Smooth muscle cell (in vitro differentiated cells): ENCODE measurements at regions not wholly inside any gene's neighbourhood (a gene's known extent, or its start where the extent isn't known, plus 50 kb on each side); places are given as distances from the start of the nearest gene placed in this dataset.
A peak's percentile ranks its signal among the peaks of the same experiment; 100 is the strongest.

Source experiments
- DNase-seq: peaks from one replicate; lab custom pipeline; 2025; ENCODE audit not compliant: unreplicated experiment; lab: John Stamatoyannopoulos, UW
- H2AFZ ChIP-seq: fragments of 200-600 bp; sonication (generic); 2 replicates; pipeline ENCODE4 v1.6.0; 2016; ENCODE audit warnings: antibody characterized with exemption, low read depth, mild to moderate bottlenecking
- H3F3A ChIP-seq: fragments of 200-600 bp; sonication (generic); 2 replicates; pipeline ENCODE4 v1.6.0; 2017; ENCODE audit warnings: antibody characterized with exemption, low read depth
- H3K27ac ChIP-seq: fragments of 200-600 bp; sonication (generic); 2 replicates; pipeline ENCODE4 v1.5.1; 2016; ENCODE audit warnings: low read depth, mild to moderate bottlenecking
- H3K27me3 ChIP-seq: fragments of 200-600 bp; sonication (generic); 2 replicates; pipeline ENCODE4 v1.6.1; 2016; ENCODE audit warnings: low read depth, mild to moderate bottlenecking
- H3K36me3 ChIP-seq: fragments of 200-600 bp; sonication (generic); 2 replicates; pipeline ENCODE4 v1.5.1; 2016; ENCODE audit warnings: low read depth
- H3K4me1 ChIP-seq: fragments of 200-600 bp; sonication (generic); 2 replicates; pipeline ENCODE4 v1.5.1; 2016; ENCODE audit warnings: low read depth
- H3K4me2 ChIP-seq: fragments of 200-600 bp; sonication (generic); 2 replicates; pipeline ENCODE4 v1.6.0; 2016; ENCODE audit warnings: mild to moderate bottlenecking
- H3K4me3 ChIP-seq: fragments of 200-600 bp; sonication (generic); 2 replicates; pipeline ENCODE4 v1.5.1; 2016; ENCODE audit warnings: mild to moderate bottlenecking
- H3K79me2 ChIP-seq: fragments of 200-600 bp; sonication (generic); 2 replicates; pipeline ENCODE4 v1.6.0; 2016; ENCODE audit warnings: low read depth, mild to moderate bottlenecking
- H3K9ac ChIP-seq: fragments of 200-600 bp; sonication (generic); 2 replicates; pipeline ENCODE4 v1.6.0; 2016; ENCODE audit warnings: low read depth
- H3K9me3 ChIP-seq: fragments of 200-600 bp; sonication (generic); replicated peaks from 2 replicates; pipeline ENCODE4 v1.5.1; 2016; ENCODE audit warnings: low read depth
- H4K20me1 ChIP-seq: fragments of 200-600 bp; sonication (generic); 2 replicates; pipeline ENCODE4 v1.6.0; 2016; ENCODE audit warnings: low read depth
- CTCF ChIP-seq: fragments of 200-600 bp; sonication (generic); IDR thresholded peaks from 2 replicates; pipeline ENCODE4 v1.5.1; 2017; ENCODE audit warnings: borderline replicate concordance, mild to moderate bottlenecking, antibody characterized with exemption; ENCODE audit not compliant: insufficient read depth, poor library complexity, severe bottlenecking
- WGBS: methylation state at CpG from one replicate; pipeline ENCODE4 v1.1.7; 2016; ENCODE audit warnings: low lambda C conversion rate; 5-methylcytosine and 5-hydroxymethylcytosine counted together

- no peak for TF ChIP-seq CTCF
- no peaks in the 10 kb centered on the region for H3K36me3 ChIP-seq
- no peak for DNase-seq
- H3F3A ChIP-seq, result no peaks in the 10 kb centered on the region
- H3K27me3 ChIP-seq, result no peaks in the 10 kb centered on the region
- peak overlapping the region; percentile 25 for H3K4me2 ChIP-seq
- peak overlapping the region; percentile 11 for H3K9ac ChIP-seq
- 16% methylated on average over 2 of the region's 2 CpGs for WGBS
- H2AFZ ChIP-seq, result no peak overlapping the region
- no peaks in the 10 kb centered on the region for H4K20me1 ChIP-seq
- no peaks in the 10 kb centered on the region for H3K9me3 ChIP-seq
- H3K79me2 ChIP-seq, result no peaks in the 10 kb centered on the region
- H3K4me3 ChIP-seq, result no peak overlapping the region
- peak overlapping the region; percentile 41 for H3K27ac ChIP-seq
- H3K4me1 ChIP-seq, result no peaks in the 10 kb centered on the region
These were observed 103.0 kb upstream of the FOXQ1 start for GRCh38 chr6:1208876-1209275.

GRCh38 chr6:1203546-1203945, 108.4 kb upstream of the FOXQ1 start:
- Histone ChIP-seq H3K9ac (no peak overlapping the region), H3F3A (peaks cover 17% of the 10 kb centered on the region), H3K79me2 (no peaks in the 10 kb centered on the region), H3K9me3 (no peaks in the 10 kb centered on the region), H2AFZ (no peak overlapping the region), H3K4me1 (no peaks in the 10 kb centered on the region), H3K27me3 (no peaks in the 10 kb centered on the region), H3K4me3 (no peak overlapping the region), H4K20me1 (no peaks in the 10 kb centered on the region), H3K4me2 (no peak overlapping the region), H3K27ac (no peak overlapping the region), H3K36me3 (no peaks in the 10 kb centered on the region)
- 95% methylated on average over 5 of the region's 5 CpGs for WGBS
- DNase-seq, result no peak
- TF ChIP-seq CTCF, result no peak

GRCh38 chr6:1202201-1202600, 109.7 kb upstream of the FOXQ1 start:
- Histone ChIP-seq H3K9ac (no peak overlapping the region), H4K20me1 (no peaks in the 10 kb centered on the region), H3K4me3 (no peak overlapping the region), H2AFZ (no peak overlapping the region), H3K4me2 (no peak overlapping the region), H3K9me3 (no peaks in the 10 kb centered on the region), H3K36me3 (no peaks in the 10 kb centered on the region), H3K4me1 (no peaks in the 10 kb centered on the region), H3F3A (peaks cover 17% of the 10 kb centered on the region), H3K27me3 (no peaks in the 10 kb centered on the region), H3K79me2 (no peaks in the 10 kb centered on the region), H3K27ac (peak overlapping the region; percentile 93)
- no peak for DNase-seq
- WGBS, result 79% methylated on average over 7 of the region's 7 CpGs
- TF ChIP-seq CTCF, result no peak

GRCh38 chr6:1201547-1202200, 110.2 kb upstream of the FOXQ1 start:
- DNase-seq, result no peak
- Histone ChIP-seq H3F3A (peaks cover 17% of the 10 kb centered on the region), H3K4me2 (peak overlapping the region; percentile 61), H3K27ac (peak overlapping the region; percentile 93), H3K9me3 (no peaks in the 10 kb centered on the region), H3K36me3 (no peaks in the 10 kb centered on the region), H3K4me3 (no peak overlapping the region), H2AFZ (no peak overlapping the region), H3K4me1 (no peaks in the 10 kb centered on the region), H4K20me1 (no peaks in the 10 kb centered on the region), H3K27me3 (no peaks in the 10 kb centered on the region), H3K79me2 (no peaks in the 10 kb centered on the region), H3K9ac (peak overlapping the region; percentile 76)
- 67% methylated on average over 9 of the region's 9 CpGs for WGBS
- TF ChIP-seq CTCF, result no peak
